ENCODE measurements at regions not wholly inside any gene's neighbourhood (a gene's known extent, or its start where the extent isn't known, plus 50 kb on each side); places are given as distances from the start of the nearest gene placed in this dataset.

DNA sequence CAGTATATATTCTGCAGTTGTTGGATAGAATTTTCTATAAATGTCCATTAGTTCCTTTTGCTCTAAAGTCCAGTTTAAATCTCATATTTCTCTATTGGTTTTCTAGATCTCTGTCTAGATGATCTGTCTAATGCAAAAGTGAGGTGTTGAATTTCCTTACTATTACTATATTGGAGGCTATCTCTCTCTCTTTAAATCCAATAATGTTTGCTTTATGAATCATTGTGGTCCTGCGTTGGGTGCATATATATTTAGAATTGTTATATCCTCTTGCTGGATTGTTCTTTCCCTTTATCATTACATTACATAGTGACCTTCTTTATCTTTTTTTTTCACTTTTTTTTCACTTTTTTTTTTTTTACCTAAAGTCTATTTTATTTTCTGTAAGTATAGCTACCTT lies 208.5 kb upstream of the ASCC3 start:
- POLR2A ChIA-PET: no interaction called here
- Mint-ChIP-seq H3K27me3 (ENCODE audit: low read depth) (no peaks in the 10 kb centered on the region; the same call in 1 of the 2 replicates), H3K9me3 (peaks cover 26% of the 10 kb centered on the region), H3K27ac (no peak overlapping the region), H3K36me3 (peaks cover 8% of the 10 kb centered on the region), H3K4me3 (no peak overlapping the region), H3K4me1 (peaks cover 37% of the 10 kb centered on the region)
- DNase-seq (ENCODE audit: low spot score) (no peak), ATAC-seq (no peak)
- TF ChIP-seq MAX (CRISPR knock-in tag; IDR thresholded peaks at IDR 0.05): no peak
- TF ChIP-seq RELA (CRISPR knock-in tag; IDR thresholded peaks at IDR 0.05; ENCODE audit: borderline replicate concordance): no peak
- no peak for TF ChIP-seq NFATC4 (CRISPR knock-in tag; IDR thresholded peaks at IDR 0.05)
- TF ChIP-seq, protein P1, sequence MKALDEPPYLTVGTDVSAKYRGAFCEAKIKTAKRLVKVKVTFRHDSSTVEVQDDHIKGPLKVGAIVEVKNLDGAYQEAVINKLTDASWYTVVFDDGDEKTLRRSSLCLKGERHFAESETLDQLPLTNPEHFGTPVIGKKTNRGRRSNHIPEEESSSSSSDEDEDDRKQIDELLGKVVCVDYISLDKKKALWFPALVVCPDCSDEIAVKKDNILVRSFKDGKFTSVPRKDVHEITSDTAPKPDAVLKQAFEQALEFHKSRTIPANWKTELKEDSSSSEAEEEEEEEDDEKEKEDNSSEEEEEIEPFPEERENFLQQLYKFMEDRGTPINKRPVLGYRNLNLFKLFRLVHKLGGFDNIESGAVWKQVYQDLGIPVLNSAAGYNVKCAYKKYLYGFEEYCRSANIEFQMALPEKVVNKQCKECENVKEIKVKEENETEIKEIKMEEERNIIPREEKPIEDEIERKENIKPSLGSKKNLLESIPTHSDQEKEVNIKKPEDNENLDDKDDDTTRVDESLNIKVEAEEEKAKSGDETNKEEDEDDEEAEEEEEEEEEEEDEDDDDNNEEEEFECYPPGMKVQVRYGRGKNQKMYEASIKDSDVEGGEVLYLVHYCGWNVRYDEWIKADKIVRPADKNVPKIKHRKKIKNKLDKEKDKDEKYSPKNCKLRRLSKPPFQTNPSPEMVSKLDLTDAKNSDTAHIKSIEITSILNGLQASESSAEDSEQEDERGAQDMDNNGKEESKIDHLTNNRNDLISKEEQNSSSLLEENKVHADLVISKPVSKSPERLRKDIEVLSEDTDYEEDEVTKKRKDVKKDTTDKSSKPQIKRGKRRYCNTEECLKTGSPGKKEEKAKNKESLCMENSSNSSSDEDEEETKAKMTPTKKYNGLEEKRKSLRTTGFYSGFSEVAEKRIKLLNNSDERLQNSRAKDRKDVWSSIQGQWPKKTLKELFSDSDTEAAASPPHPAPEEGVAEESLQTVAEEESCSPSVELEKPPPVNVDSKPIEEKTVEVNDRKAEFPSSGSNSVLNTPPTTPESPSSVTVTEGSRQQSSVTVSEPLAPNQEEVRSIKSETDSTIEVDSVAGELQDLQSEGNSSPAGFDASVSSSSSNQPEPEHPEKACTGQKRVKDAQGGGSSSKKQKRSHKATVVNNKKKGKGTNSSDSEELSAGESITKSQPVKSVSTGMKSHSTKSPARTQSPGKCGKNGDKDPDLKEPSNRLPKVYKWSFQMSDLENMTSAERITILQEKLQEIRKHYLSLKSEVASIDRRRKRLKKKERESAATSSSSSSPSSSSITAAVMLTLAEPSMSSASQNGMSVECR (CRISPR knock-in tag; IDR thresholded peaks at IDR 0.05; ENCODE audit: borderline replicate concordance): no peak
- TF ChIP-seq, protein P2, sequence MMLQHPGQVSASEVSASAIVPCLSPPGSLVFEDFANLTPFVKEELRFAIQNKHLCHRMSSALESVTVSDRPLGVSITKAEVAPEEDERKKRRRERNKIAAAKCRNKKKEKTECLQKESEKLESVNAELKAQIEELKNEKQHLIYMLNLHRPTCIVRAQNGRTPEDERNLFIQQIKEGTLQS (CRISPR knock-in tag; conservative IDR thresholded peaks at IDR 0.05): no peak
- no peak for TF ChIP-seq ATF1 (CRISPR knock-in tag; IDR thresholded peaks at IDR 0.05)
- TF ChIP-seq TEAD4 (CRISPR knock-in tag; IDR thresholded peaks at IDR 0.05): no peak
- TF ChIP-seq, protein P3, sequence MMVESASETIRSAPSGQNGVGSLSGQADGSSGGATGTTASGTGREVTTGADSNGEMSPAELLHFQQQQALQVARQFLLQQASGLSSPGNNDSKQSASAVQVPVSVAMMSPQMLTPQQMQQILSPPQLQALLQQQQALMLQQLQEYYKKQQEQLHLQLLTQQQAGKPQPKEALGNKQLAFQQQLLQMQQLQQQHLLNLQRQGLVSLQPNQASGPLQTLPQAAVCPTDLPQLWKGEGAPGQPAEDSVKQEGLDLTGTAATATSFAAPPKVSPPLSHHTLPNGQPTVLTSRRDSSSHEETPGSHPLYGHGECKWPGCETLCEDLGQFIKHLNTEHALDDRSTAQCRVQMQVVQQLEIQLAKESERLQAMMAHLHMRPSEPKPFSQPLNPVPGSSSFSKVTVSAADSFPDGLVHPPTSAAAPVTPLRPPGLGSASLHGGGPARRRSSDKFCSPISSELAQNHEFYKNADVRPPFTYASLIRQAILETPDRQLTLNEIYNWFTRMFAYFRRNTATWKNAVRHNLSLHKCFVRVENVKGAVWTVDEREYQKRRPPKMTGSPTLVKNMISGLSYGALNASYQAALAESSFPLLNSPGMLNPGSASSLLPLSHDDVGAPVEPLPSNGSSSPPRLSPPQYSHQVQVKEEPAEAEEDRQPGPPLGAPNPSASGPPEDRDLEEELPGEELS (CRISPR knock-in tag; IDR thresholded peaks at IDR 0.05): no peak
- TF ChIP-seq, protein P4, sequence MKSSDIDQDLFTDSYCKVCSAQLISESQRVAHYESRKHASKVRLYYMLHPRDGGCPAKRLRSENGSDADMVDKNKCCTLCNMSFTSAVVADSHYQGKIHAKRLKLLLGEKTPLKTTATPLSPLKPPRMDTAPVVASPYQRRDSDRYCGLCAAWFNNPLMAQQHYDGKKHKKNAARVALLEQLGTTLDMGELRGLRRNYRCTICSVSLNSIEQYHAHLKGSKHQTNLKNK (CRISPR knock-in tag; IDR thresholded peaks at IDR 0.05): no peak
- CTCF ChIA-PET: no interaction called here

- DNase-seq (ENCODE audit: low spot score) (no peak), ATAC-seq (no peak)
- H3K36me3 Mint-ChIP-seq: peaks cover 8% of the 10 kb centered on the region
- ChIA-PET CTCF (no interaction called here), POLR2A (no interaction called here)
- no peaks in the 10 kb centered on the region; the same call in 1 of the 2 replicates for H3K27me3 Mint-ChIP-seq (ENCODE audit: low read depth)
- no peak overlapping the region for H3K4me3 Mint-ChIP-seq
- peaks cover 26% of the 10 kb centered on the region for H3K9me3 Mint-ChIP-seq
- H3K27ac Mint-ChIP-seq: no peak overlapping the region
- peaks cover 31% of the 10 kb centered on the region for H3K4me1 Mint-ChIP-seq
- TF ChIP-seq ZNF121 (CRISPR knock-in tag; IDR thresholded peaks at IDR 0.05) (no peak), ESRRA (CRISPR knock-in tag; IDR thresholded peaks at IDR 0.05; ENCODE audit: borderline replicate concordance) (no peak), NR3C1 (CRISPR knock-in tag; conservative IDR thresholded peaks at IDR 0.05; ENCODE audit: low read depth) (no peak), TCF7 (CRISPR knock-in tag; IDR thresholded peaks at IDR 0.05; ENCODE audit: low read depth) (no peak), NFE2L1 (CRISPR knock-in tag; IDR thresholded peaks at IDR 0.05) (no peak), ETV6 (CRISPR knock-in tag; IDR thresholded peaks at IDR 0.05) (no peak), CREB1 (CRISPR knock-in tag; IDR thresholded peaks at IDR 0.05) (no peak), NR2C2 (CRISPR knock-in tag; IDR thresholded peaks at IDR 0.05) (no peak), E2F1 (CRISPR knock-in tag; IDR thresholded peaks at IDR 0.05) (no peak)
- TF ChIP-seq, protein P2 (CRISPR knock-in tag; conservative IDR thresholded peaks at IDR 0.05): no peak
- TF ChIP-seq, protein P5, sequence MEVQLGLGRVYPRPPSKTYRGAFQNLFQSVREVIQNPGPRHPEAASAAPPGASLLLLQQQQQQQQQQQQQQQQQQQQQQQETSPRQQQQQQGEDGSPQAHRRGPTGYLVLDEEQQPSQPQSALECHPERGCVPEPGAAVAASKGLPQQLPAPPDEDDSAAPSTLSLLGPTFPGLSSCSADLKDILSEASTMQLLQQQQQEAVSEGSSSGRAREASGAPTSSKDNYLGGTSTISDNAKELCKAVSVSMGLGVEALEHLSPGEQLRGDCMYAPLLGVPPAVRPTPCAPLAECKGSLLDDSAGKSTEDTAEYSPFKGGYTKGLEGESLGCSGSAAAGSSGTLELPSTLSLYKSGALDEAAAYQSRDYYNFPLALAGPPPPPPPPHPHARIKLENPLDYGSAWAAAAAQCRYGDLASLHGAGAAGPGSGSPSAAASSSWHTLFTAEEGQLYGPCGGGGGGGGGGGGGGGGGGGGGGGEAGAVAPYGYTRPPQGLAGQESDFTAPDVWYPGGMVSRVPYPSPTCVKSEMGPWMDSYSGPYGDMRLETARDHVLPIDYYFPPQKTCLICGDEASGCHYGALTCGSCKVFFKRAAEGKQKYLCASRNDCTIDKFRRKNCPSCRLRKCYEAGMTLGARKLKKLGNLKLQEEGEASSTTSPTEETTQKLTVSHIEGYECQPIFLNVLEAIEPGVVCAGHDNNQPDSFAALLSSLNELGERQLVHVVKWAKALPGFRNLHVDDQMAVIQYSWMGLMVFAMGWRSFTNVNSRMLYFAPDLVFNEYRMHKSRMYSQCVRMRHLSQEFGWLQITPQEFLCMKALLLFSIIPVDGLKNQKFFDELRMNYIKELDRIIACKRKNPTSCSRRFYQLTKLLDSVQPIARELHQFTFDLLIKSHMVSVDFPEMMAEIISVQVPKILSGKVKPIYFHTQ (CRISPR knock-in tag; IDR thresholded peaks at IDR 0.05): no peak
- TF ChIP-seq, protein P1 (CRISPR knock-in tag; IDR thresholded peaks at IDR 0.05; ENCODE audit: borderline replicate concordance): no peak
Measured at GRCh38 chr6:101090281-101090680, 209.2 kb upstream of the ASCC3 start.

Data from WTC11 (cell line).